ENCODE measurements at regions not wholly inside any gene's neighbourhood (a gene's known extent, or its start where the extent isn't known, plus 50 kb on each side); places are given as distances from the start of the nearest gene placed in this dataset.

GRCh38 chr14:58789736-58790135 is 152.0 kb downstream of the DACT1 start:
- H3K4me1 Mint-ChIP-seq = peaks cover 19% of the 10 kb centered on the region
- H3K27me3 Mint-ChIP-seq (ENCODE audit: low read depth) = peaks cover 24% of the 10 kb centered on the region
- H3K36me3 Mint-ChIP-seq = no peaks in the 10 kb centered on the region
- no peak for TF ChIP-seq ATF2 (CRISPR knock-in tag; IDR thresholded peaks at IDR 0.05; ENCODE audit: borderline replicate concordance, low read depth)
- TF ChIP-seq CDX4 (CRISPR knock-in tag; IDR thresholded peaks at IDR 0.05; ENCODE audit: borderline replicate concordance) = no peak
- TF ChIP-seq, protein P1, sequence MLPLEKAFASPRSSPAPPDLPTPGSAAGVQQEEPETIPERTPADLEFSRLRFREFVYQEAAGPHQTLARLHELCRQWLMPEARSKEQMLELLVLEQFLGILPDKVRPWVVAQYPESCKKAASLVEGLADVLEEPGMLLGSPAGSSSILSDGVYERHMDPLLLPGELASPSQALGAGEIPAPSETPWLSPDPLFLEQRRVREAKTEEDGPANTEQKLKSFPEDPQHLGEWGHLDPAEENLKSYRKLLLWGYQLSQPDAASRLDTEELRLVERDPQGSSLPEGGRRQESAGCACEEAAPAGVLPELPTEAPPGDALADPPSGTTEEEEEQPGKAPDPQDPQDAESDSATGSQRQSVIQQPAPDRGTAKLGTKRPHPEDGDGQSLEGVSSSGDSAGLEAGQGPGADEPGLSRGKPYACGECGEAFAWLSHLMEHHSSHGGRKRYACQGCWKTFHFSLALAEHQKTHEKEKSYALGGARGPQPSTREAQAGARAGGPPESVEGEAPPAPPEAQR (CRISPR knock-in tag; IDR thresholded peaks at IDR 0.05) = no peak
- TF ChIP-seq GRHL2 (CRISPR knock-in tag; IDR thresholded peaks at IDR 0.05; ENCODE audit: insufficient replicate concordance, severe bottlenecking) = no peak
- TF ChIP-seq, protein P2, sequence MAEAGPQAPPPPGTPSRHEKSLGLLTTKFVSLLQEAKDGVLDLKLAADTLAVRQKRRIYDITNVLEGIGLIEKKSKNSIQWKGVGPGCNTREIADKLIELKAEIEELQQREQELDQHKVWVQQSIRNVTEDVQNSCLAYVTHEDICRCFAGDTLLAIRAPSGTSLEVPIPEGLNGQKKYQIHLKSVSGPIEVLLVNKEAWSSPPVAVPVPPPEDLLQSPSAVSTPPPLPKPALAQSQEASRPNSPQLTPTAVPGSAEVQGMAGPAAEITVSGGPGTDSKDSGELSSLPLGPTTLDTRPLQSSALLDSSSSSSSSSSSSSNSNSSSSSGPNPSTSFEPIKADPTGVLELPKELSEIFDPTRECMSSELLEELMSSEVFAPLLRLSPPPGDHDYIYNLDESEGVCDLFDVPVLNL (CRISPR knock-in tag; IDR thresholded peaks at IDR 0.05; ENCODE audit: borderline replicate concordance, low read depth) = no peak
- TF ChIP-seq, protein P3, sequence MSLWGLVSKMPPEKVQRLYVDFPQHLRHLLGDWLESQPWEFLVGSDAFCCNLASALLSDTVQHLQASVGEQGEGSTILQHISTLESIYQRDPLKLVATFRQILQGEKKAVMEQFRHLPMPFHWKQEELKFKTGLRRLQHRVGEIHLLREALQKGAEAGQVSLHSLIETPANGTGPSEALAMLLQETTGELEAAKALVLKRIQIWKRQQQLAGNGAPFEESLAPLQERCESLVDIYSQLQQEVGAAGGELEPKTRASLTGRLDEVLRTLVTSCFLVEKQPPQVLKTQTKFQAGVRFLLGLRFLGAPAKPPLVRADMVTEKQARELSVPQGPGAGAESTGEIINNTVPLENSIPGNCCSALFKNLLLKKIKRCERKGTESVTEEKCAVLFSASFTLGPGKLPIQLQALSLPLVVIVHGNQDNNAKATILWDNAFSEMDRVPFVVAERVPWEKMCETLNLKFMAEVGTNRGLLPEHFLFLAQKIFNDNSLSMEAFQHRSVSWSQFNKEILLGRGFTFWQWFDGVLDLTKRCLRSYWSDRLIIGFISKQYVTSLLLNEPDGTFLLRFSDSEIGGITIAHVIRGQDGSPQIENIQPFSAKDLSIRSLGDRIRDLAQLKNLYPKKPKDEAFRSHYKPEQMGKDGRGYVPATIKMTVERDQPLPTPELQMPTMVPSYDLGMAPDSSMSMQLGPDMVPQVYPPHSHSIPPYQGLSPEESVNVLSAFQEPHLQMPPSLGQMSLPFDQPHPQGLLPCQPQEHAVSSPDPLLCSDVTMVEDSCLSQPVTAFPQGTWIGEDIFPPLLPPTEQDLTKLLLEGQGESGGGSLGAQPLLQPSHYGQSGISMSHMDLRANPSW (CRISPR knock-in tag; conservative IDR thresholded peaks at IDR 0.05; ENCODE audit: low read depth) = no peak
- no peak for TF ChIP-seq ZNF219 (CRISPR knock-in tag; IDR thresholded peaks at IDR 0.05; ENCODE audit: borderline replicate concordance)
- TF ChIP-seq, protein P4, sequence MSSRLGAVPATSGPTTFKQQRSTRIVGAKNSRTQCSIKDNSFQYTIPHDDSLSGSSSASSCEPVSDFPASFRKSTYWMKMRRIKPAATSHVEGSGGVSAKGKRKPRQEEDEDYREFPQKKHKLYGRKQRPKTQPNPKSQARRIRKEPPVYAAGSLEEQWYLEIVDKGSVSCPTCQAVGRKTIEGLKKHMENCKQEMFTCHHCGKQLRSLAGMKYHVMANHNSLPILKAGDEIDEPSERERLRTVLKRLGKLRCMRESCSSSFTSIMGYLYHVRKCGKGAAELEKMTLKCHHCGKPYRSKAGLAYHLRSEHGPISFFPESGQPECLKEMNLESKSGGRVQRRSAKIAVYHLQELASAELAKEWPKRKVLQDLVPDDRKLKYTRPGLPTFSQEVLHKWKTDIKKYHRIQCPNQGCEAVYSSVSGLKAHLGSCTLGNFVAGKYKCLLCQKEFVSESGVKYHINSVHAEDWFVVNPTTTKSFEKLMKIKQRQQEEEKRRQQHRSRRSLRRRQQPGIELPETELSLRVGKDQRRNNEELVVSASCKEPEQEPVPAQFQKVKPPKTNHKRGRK (CRISPR knock-in tag; IDR thresholded peaks at IDR 0.05; ENCODE audit: borderline replicate concordance) = no peak
- TF ChIP-seq PRDM15 (CRISPR knock-in tag; IDR thresholded peaks at IDR 0.05) = no peak
- no peak for TF ChIP-seq CREB1 (CRISPR knock-in tag; IDR thresholded peaks at IDR 0.05)
- TF ChIP-seq, protein P5, sequence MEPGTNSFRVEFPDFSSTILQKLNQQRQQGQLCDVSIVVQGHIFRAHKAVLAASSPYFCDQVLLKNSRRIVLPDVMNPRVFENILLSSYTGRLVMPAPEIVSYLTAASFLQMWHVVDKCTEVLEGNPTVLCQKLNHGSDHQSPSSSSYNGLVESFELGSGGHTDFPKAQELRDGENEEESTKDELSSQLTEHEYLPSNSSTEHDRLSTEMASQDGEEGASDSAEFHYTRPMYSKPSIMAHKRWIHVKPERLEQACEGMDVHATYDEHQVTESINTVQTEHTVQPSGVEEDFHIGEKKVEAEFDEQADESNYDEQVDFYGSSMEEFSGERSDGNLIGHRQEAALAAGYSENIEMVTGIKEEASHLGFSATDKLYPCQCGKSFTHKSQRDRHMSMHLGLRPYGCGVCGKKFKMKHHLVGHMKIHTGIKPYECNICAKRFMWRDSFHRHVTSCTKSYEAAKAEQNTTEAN (CRISPR knock-in tag; IDR thresholded peaks at IDR 0.05) = no peak
- no peak for TF ChIP-seq ELF4 (CRISPR knock-in tag; IDR thresholded peaks at IDR 0.05; ENCODE audit: low read depth)
- TF ChIP-seq MAX (CRISPR knock-in tag; IDR thresholded peaks at IDR 0.05) = no peak
- TF ChIP-seq IRF2 (CRISPR knock-in tag; IDR thresholded peaks at IDR 0.05; ENCODE audit: borderline replicate concordance, low read depth) = no peak
- TF ChIP-seq ZNF232 (CRISPR knock-in tag; IDR thresholded peaks at IDR 0.05) = no peak
- TF ChIP-seq AFF4 (CRISPR knock-in tag; IDR thresholded peaks at IDR 0.05; ENCODE audit: borderline replicate concordance) = no peak
- no peak for TF ChIP-seq NR2C2 (CRISPR knock-in tag; IDR thresholded peaks at IDR 0.05)
- TF ChIP-seq RORB (CRISPR knock-in tag; IDR thresholded peaks at IDR 0.05) = no peak

More at GRCh38 chr14:58789736-58790135, 152.0 kb downstream of the DACT1 start:
- DNase-seq (ENCODE audit: low spot score) (no peak), ATAC-seq (no peak)
- POLR2A ChIA-PET = no interaction called here
- Mint-ChIP-seq H3K4me3 (no peak overlapping the region), H3K9me3 (no peaks in the 10 kb centered on the region; the same call in 1 of the 2 replicates), H3K27ac (no peak overlapping the region)
- CTCF ChIA-PET = interaction anchor here (0.6 to 0.9 kb wide), 3 partner anchors 16 to 249 kb away, joined by 3 to 5 read pairs (median 3); no protein-coding TSS in a partner anchor
